GM18907 (cell line): ENCODE measurements at regions not wholly inside any gene's neighbourhood (a gene's known extent, or its start where the extent isn't known, plus 50 kb on each side); places are given as distances from the start of the nearest gene placed in this dataset.

Experiments
- ATAC-seq: cut with Tn5 transposase; IDR thresholded peaks from one replicate; pipeline ENCODE4 v1.9.1; 2021; ENCODE audit warnings: mild to moderate bottlenecking, moderate library complexity; ENCODE audit not compliant: unreplicated experiment

- no peak for ATAC-seq
Observed at GRCh38 chr2:6557737-6558136, 308.0 kb downstream of the CMPK2 start.

GRCh38 chr2:6562771-6563170 is 302.9 kb downstream of the CMPK2 start:
- no peak for ATAC-seq

GRCh38 chr2:6564326-6564725 is 301.4 kb downstream of the CMPK2 start:
- no peak for ATAC-seq

GRCh38 chr2:6574121-6574520 is 291.6 kb downstream of the CMPK2 start:
- ATAC-seq = no peak

- ATAC-seq = no peak
Observed at GRCh38 chr2:6576302-6576701, 289.4 kb downstream of the CMPK2 start.

GRCh38 chr2:6577960-6578359 is 287.7 kb downstream of the CMPK2 start:
- no peak for ATAC-seq

- no peak for ATAC-seq
Observed at GRCh38 chr2:6578416-6578815, 287.3 kb downstream of the CMPK2 start.

GRCh38 chr2:6579281-6579680 is 286.4 kb downstream of the CMPK2 start:
- no peak for ATAC-seq

GRCh38 chr2:6580982-6581381 is 284.7 kb downstream of the CMPK2 start:
- no peak for ATAC-seq

- no peak for ATAC-seq
Observed at GRCh38 chr2:6589150-6589549, 276.6 kb downstream of the CMPK2 start.

- ATAC-seq = no peak
Observed at GRCh38 chr2:6590442-6590841, 275.3 kb downstream of the CMPK2 start.

- ATAC-seq = no peak
Observed at GRCh38 chr2:6602471-6602870, 263.2 kb downstream of the CMPK2 start.

GRCh38 chr2:6605836-6606505 is 259.7 kb downstream of the CMPK2 start:
- no peak for ATAC-seq

GRCh38 chr2:6617794-6618193 is 247.9 kb downstream of the CMPK2 start:
- no peak for ATAC-seq

GRCh38 chr2:6618201-6618600 is 247.5 kb downstream of the CMPK2 start:
- no peak for ATAC-seq

- ATAC-seq = no peak
Observed at GRCh38 chr2:6623746-6624145, 242.0 kb downstream of the CMPK2 start.

GRCh38 chr2:6626401-6627012 is 239.2 kb downstream of the CMPK2 start:
- no peak for ATAC-seq

- no peak for ATAC-seq
Observed at GRCh38 chr2:6627316-6627715, 238.4 kb downstream of the CMPK2 start.

GRCh38 chr2:6630209-6630608 is 235.5 kb downstream of the CMPK2 start:
- no peak for ATAC-seq

GRCh38 chr2:6635296-6635695 is 230.4 kb downstream of the CMPK2 start:
- no peak for ATAC-seq

GRCh38 chr2:6637330-6637729 is 228.4 kb downstream of the CMPK2 start:
- no peak for ATAC-seq

- ATAC-seq = no peak
Observed at GRCh38 chr2:6639929-6640620, 225.6 kb downstream of the CMPK2 start.
